A549 (cell line): ENCODE measurements at regions not wholly inside any gene's neighbourhood (a gene's known extent, or its start where the extent isn't known, plus 50 kb on each side); places are given as distances from the start of the nearest gene placed in this dataset.

Source experiments
- ATAC-seq, 2 experiments: fragments of 200-7000 bp in 1 of 2; fragments of >200 bp in 1 of 2; cut with Nextera tagmentation in 1 of 2; cut with Tn5 transposase in 1 of 2; 3 replicates each; pipeline versions ENCODE4 v1.8.0 to v1.9.1; 2018 to 2020; ENCODE audit warnings: mild to moderate bottlenecking in 1 of 2, moderate library complexity in 1 of 2
- CTCF ChIA-PET: fragments of 300-600 bp; sonication (Branson Sonifier 250); formaldehyde crosslinking; extraction: SDS; loops from one replicate; lab custom pipeline; 2021; ENCODE audit warnings: antibody characterized with exemption, inconsistent platforms; lab: Yijun Ruan, JAX
- POLR2A ChIA-PET: fragments of 350-600 bp; formaldehyde crosslinking; extraction: SDS; loops from one replicate; lab custom pipeline; 2021; ENCODE audit warnings: antibody characterized with exemption, inconsistent platforms; lab: Yijun Ruan, JAX
- DNase-seq, 2 experiments: peaks; one replicate each; pipeline versions ENCODE4 v3.0.0 to v3.0.0-alpha.2; 2011 to 2016; ENCODE audit warnings: low read depth in 1 of 2, low spot score in 1 of 2
- FAIRE-seq: peaks from 2 replicates; lab custom pipeline; 2011; peaks lifted over from hg19 to GRCh38; lab: Jason Lieb, UNC
- H3K27ac ChIP-seq, 2 experiments: fragments of >200 bp; sonication (Bioruptor Twin); formaldehyde crosslinking; 3 replicates each; pipeline ENCODE4 v1.5.1; 2016 to 2017
- H3K4me1 ChIP-seq: fragments of >200 bp; sonication (Bioruptor Twin); formaldehyde crosslinking; 3 replicates; pipeline ENCODE4 v1.6.1; 2016
- H3K4me2 ChIP-seq: fragments of >200 bp; sonication (Bioruptor Twin); formaldehyde crosslinking; 3 replicates; pipeline ENCODE4 v1.6.1; 2016
- H3K4me3 ChIP-seq: fragments of >200 bp; sonication (Bioruptor Twin); formaldehyde crosslinking; 3 replicates; pipeline ENCODE4 v1.5.1; 2016
- H3K9me3 ChIP-seq: fragments of >200 bp; sonication (Bioruptor Twin); formaldehyde crosslinking; 3 replicates; pipeline ENCODE4 v1.6.1; 2016
- BCL3 ChIP-seq: fragments of >200 bp; sonication (Bioruptor Twin); formaldehyde crosslinking; IDR thresholded peaks from 3 replicates; pipeline ENCODE4 v1.6.1; 2016
- BHLHE40 ChIP-seq: IDR thresholded peaks from 2 replicates; pipeline ENCODE4 v1.6.1; 2012; ENCODE audit warnings: low read depth, low read length, inconsistent platforms
- CBX2 ChIP-seq: fragments of 200-600 bp; sonication (generic); IDR thresholded peaks from 2 replicates; pipeline ENCODE4 v1.6.1; 2016; ENCODE audit warnings: low read depth, mild to moderate bottlenecking, borderline replicate concordance
- CHD4 ChIP-seq: fragments of 200-600 bp; sonication (generic); IDR thresholded peaks from 2 replicates; pipeline ENCODE4 v1.6.1; 2016; ENCODE audit warnings: antibody characterized with exemption, mild to moderate bottlenecking, borderline replicate concordance
- E2F6 ChIP-seq: IDR thresholded peaks from 2 replicates; pipeline ENCODE4 v1.6.1; 2012; ENCODE audit warnings: low read depth, borderline replicate concordance
- ESRRA ChIP-seq: fragments of 150-350 bp; IDR thresholded peaks from 2 replicates; pipeline ENCODE4 v1.6.1; 2014; ENCODE audit warnings: mild to moderate bottlenecking, low read length, borderline replicate concordance
- GATA3 ChIP-seq: IDR thresholded peaks from 2 replicates; pipeline ENCODE4 v1.6.1; 2012; ENCODE audit warnings: borderline replicate concordance
- HDAC2 ChIP-seq: fragments of 200-600 bp; sonication (generic); IDR thresholded peaks from 2 replicates; pipeline ENCODE4 v1.6.1; 2016
- HES2 ChIP-seq: fragments of >200 bp; sonication (Bioruptor Twin); formaldehyde crosslinking; IDR thresholded peaks from 2 replicates; pipeline ENCODE4 v1.6.1; 2016
- HOXB13 ChIP-seq: fragments of 250-450 bp; sonication (Bioruptor Pico); IDR thresholded peaks from 2 replicates; pipeline ENCODE4 v1.5.0; 2020; ENCODE audit warnings: low read depth, mild to moderate bottlenecking, moderate library complexity
- JUNB ChIP-seq: fragments of >200 bp; sonication (Bioruptor Twin); formaldehyde crosslinking; IDR thresholded peaks from 2 replicates; pipeline ENCODE4 v1.6.1; 2016
- KDM1A ChIP-seq: fragments of 200-600 bp; sonication (generic); IDR thresholded peaks from 2 replicates; pipeline ENCODE4 v1.6.1; 2016; ENCODE audit warnings: low read depth, mild to moderate bottlenecking
- MAX ChIP-seq: IDR thresholded peaks from 2 replicates; pipeline ENCODE4 v1.6.1; 2012
- MAZ ChIP-seq: fragments of 150-350 bp; IDR thresholded peaks from 2 replicates; pipeline ENCODE4 v1.6.1; 2014; ENCODE audit warnings: antibody characterized with exemption, low read depth, low read length, borderline replicate concordance
- NPAS2 ChIP-seq: fragments of 250-450 bp; sonication (Bioruptor Pico); IDR thresholded peaks from 2 replicates; pipeline ENCODE4 v1.8.0; 2022; ENCODE audit warnings: mild to moderate bottlenecking, moderate library complexity, borderline replicate concordance
- POLR2A ChIP-seq: IDR thresholded peaks from 2 replicates; pipeline ENCODE4 v1.6.1; 2012; ENCODE audit warnings: mild to moderate bottlenecking, low read length
- POLR2AphosphoS2 ChIP-seq: conservative IDR thresholded peaks from 2 replicates; pipeline ENCODE4 v1.6.1; 2012; ENCODE audit warnings: low read length, improper control_type of control experiment, inconsistent platforms
- RCOR1 ChIP-seq: fragments of 150-350 bp; IDR thresholded peaks from 2 replicates; pipeline ENCODE4 v1.6.1; 2014; ENCODE audit warnings: antibody characterized with exemption, low read length, low read depth
- REST ChIP-seq: fragments of 200-600 bp; sonication (generic); IDR thresholded peaks from 2 replicates; pipeline ENCODE4 v1.6.1; 2016; ENCODE audit warnings: antibody characterized with exemption, mild to moderate bottlenecking, moderate library complexity
- SREBF2 ChIP-seq: fragments of 450-650 bp; IDR thresholded peaks from 2 replicates; pipeline ENCODE4 v1.6.1; 2014; ENCODE audit warnings: mild to moderate bottlenecking, moderate library complexity
- TFCP2L1 ChIP-seq: fragments of 250-450 bp; sonication (Bioruptor Pico); IDR thresholded peaks from 2 replicates; pipeline ENCODE4 v1.5.0; 2021; ENCODE audit warnings: mild to moderate bottlenecking
- ZFP36 ChIP-seq: fragments of 450-650 bp; IDR thresholded peaks from 2 replicates; pipeline ENCODE4 v1.6.1; 2014; ENCODE audit warnings: borderline replicate concordance; ENCODE audit not compliant: partially characterized antibody
- WGBS: methylation state at CpG from one replicate; pipeline ENCODE4 v1.1.6; 2017; ENCODE audit errors: missing lambda C conversion rate; 5-methylcytosine and 5-hydroxymethylcytosine counted together

GRCh38 chr11:87740968-87741367 is 434.3 kb downstream of the RAB38 start:
- ATAC-seq (no peak), DNase-seq (no peak), FAIRE-seq (no peak)
- no peak overlapping the region for H3K4me2 ChIP-seq
- 2% methylated on average over 3 of the region's 3 CpGs for WGBS
- H3K4me1 ChIP-seq = no peaks in the 10 kb centered on the region
- TF ChIP-seq MAZ (no peak), TFCP2L1 (CRISPR knock-in tag) (no peak), HES2 (no peak), BCL3 (no peak), MAX (no peak), JUNB (no peak), REST (no peak), POLR2A (no peak)
- H3K9me3 ChIP-seq = no peaks in the 10 kb centered on the region
- ChIA-PET POLR2A (no interaction called here), CTCF (interaction anchor here (1.3 kb wide), 1 partner anchor 389 kb away, joined by 3 read pairs; no protein-coding TSS in a partner anchor)
- no peak overlapping the region for H3K4me3 ChIP-seq
- H3K27ac ChIP-seq = no peak overlapping the region

GRCh38 chr11:87740451-87740850 is 434.8 kb downstream of the RAB38 start:
- ATAC-seq (no peak), DNase-seq (no peak), FAIRE-seq (no peak)
- Histone ChIP-seq H3K27ac (no peak overlapping the region), H3K4me3 (no peak overlapping the region), H3K4me2 (no peak overlapping the region), H3K9me3 (no peaks in the 10 kb centered on the region), H3K4me1 (no peaks in the 10 kb centered on the region)
- 7% methylated on average over 2 of the region's 2 CpGs for WGBS
- ChIA-PET CTCF (no interaction called here), POLR2A (no interaction called here)
- TF ChIP-seq GATA3 (no peak), ESRRA (no peak), RCOR1 (no peak), E2F6 (no peak), CHD4 (no peak), HDAC2 (no peak), KDM1A (no peak), HOXB13 (CRISPR knock-in tag) (no peak), POLR2AphosphoS2 (no peak), BHLHE40 (no peak), ZFP36 (no peak)

GRCh38 chr11:87739766-87740165 is 435.5 kb downstream of the RAB38 start:
- H3K9me3 ChIP-seq = no peaks in the 10 kb centered on the region
- H3K4me2 ChIP-seq = no peak overlapping the region
- ATAC-seq = no peak
- no peak for FAIRE-seq
- TF ChIP-seq SREBF2 (no peak), POLR2A (no peak), NPAS2 (CRISPR knock-in tag) (no peak), HES2 (no peak), CBX2 (no peak)
- TF ChIP-seq, all 56 proteins: peak for 0
- no peak overlapping the region for H3K27ac ChIP-seq
- POLR2A ChIA-PET = no interaction called here
- DNase-seq = no peak
- no peak overlapping the region for H3K4me3 ChIP-seq
- CTCF ChIA-PET = no interaction called here
- no peaks in the 10 kb centered on the region for H3K4me1 ChIP-seq
- WGBS = 2% methylated on average over 1 of the region's 1 CpG
